ENCODE measurements at regions not wholly inside any gene's neighbourhood (a gene's known extent, or its start where the extent isn't known, plus 50 kb on each side); places are given as distances from the start of the nearest gene placed in this dataset.

DNA sequence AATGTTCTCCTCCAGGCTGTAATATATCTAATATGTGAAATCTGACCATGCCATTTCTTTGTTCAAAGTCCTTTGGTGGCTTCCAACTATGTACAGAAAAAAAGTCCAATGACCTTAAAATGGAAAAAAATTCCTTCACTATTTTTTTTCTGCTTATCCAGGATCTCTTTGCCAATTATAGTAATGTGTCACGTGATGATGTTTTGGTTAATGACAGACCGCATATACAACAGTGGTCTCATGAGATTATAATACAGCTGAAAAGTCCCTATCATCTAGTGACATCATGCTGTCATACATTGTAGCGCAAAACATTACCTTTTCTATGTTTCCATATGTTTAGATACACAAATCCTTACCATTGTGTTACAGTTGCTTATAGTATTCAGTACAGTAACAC lies 477.6 kb downstream of the TMEM232 start:
- no peak for FAIRE-seq
- Histone ChIP-seq H3K27me3 (ENCODE audit: control insufficient read depth in 2 of 2, insufficient read depth in 2 of 2, low read length in 2 of 2) (no peaks in the 10 kb centered on the region), H2AFZ (ENCODE audit: low read depth, low read length) (no peak overlapping the region), H3K9me1 (replicated peaks; ENCODE audit: control insufficient read depth, extremely low read depth, insufficient read depth, low read length) (no peaks in the 10 kb centered on the region), H3K4me3 (replicated peaks in 1 of 3; ENCODE audit: insufficient read depth in 1 of 3, low read depth in 1 of 3, low read length in 3 of 3) (no peak overlapping the region), H3K36me3 (ENCODE audit: control insufficient read depth in 2 of 2, extremely low read depth in 1 of 2, insufficient read depth in 2 of 2, low read length in 2 of 2) (no peaks in the 10 kb centered on the region), H3K9ac (replicated peaks; ENCODE audit: extremely low read depth, insufficient read depth, low read length) (no peak overlapping the region), H3K4me2 (ENCODE audit: insufficient read depth, low read length) (no peak overlapping the region), H3K79me2 (ENCODE audit: control insufficient read depth, insufficient read depth, low read length) (no peaks in the 10 kb centered on the region), H3K27ac (ENCODE audit: insufficient read depth, low read depth, low read length) (no peak overlapping the region), H3K4me1 (ENCODE audit: control insufficient read depth, extremely low read depth, insufficient read depth, low read length) (no peaks in the 10 kb centered on the region), H4K20me1 (replicated peaks; ENCODE audit: control insufficient read depth, extremely low read depth, insufficient read depth, low read length) (no peaks in the 10 kb centered on the region), H3K9me3 (replicated peaks; ENCODE audit: control insufficient read depth, insufficient read depth, low read length) (no peaks in the 10 kb centered on the region)
- dilution Hi-C loops (cut with MboI; ENCODE audit: extremely low pct_ligation_motif_present, low sequenced_read_pairs) (no loop called here), intact Hi-C loops (cut with micrococcal nuclease) (no loop called here)
- no peak for DNase-seq (ENCODE audit: low read depth, low spot score)
- ChIA-PET POLR2A (no interaction called here), CTCF (no interaction called here)
- no TSS peak for BruUV-seq (replicated peaks)
- TF ChIP-seq, protein P1, sequence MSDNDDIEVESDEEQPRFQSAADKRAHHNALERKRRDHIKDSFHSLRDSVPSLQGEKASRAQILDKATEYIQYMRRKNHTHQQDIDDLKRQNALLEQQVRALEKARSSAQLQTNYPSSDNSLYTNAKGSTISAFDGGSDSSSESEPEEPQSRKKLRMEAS (IDR thresholded peaks at IDR 0.05; ENCODE audit: insufficient read depth, insufficient read length) = no peak
- TF ChIP-seq MYC (IDR thresholded peaks at IDR 0.05; ENCODE audit: low read depth, low read length) (no peak), GATA2 (IDR thresholded peaks at IDR 0.05; ENCODE audit: insufficient read depth, insufficient read length, low read depth, low read length) (no peak), POLR2A (IDR thresholded peaks at IDR 0.05; ENCODE audit: low read depth, low read length) (no peak), JUN (IDR thresholded peaks at IDR 0.05; ENCODE audit: borderline replicate concordance, insufficient read depth, insufficient read length, low read depth) (no peak), EZH2 (IDR thresholded peaks at IDR 0.05; ENCODE audit: borderline replicate concordance, low read depth, low read length, severe bottlenecking) (no peak), FOS (IDR thresholded peaks at IDR 0.05; ENCODE audit: borderline replicate concordance, insufficient read depth, low read length) (no peak), POLR2AphosphoS5 (IDR thresholded peaks at IDR 0.05; ENCODE audit: insufficient read depth, low read depth, low read length) (no peak)
- TF ChIP-seq, protein P2, sequence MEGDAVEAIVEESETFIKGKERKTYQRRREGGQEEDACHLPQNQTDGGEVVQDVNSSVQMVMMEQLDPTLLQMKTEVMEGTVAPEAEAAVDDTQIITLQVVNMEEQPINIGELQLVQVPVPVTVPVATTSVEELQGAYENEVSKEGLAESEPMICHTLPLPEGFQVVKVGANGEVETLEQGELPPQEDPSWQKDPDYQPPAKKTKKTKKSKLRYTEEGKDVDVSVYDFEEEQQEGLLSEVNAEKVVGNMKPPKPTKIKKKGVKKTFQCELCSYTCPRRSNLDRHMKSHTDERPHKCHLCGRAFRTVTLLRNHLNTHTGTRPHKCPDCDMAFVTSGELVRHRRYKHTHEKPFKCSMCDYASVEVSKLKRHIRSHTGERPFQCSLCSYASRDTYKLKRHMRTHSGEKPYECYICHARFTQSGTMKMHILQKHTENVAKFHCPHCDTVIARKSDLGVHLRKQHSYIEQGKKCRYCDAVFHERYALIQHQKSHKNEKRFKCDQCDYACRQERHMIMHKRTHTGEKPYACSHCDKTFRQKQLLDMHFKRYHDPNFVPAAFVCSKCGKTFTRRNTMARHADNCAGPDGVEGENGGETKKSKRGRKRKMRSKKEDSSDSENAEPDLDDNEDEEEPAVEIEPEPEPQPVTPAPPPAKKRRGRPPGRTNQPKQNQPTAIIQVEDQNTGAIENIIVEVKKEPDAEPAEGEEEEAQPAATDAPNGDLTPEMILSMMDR (IDR thresholded peaks at IDR 0.05; ENCODE audit: extremely low read depth in 1 of 2, insufficient read depth in 1 of 2, low read depth in 1 of 2, low read length in 2 of 2) = no peak

Data from endothelial cell of umbilical vein (primary cell).